ENCODE measurements at regions not wholly inside any gene's neighbourhood (a gene's known extent, or its start where the extent isn't known, plus 50 kb on each side); places are given as distances from the start of the nearest gene placed in this dataset.
"Not testable (repeated sequence)": the region's sequence is repeated elsewhere in the genome, so short reads cannot be mapped to it uniquely, and the experiment has no call there.

GRCh38 chr3:180762866-180763265, 83.6 kb upstream of the CCDC39 start:
- DNase-seq (ENCODE audit: low spot score) = no peak
- no peak for TF ChIP-seq CTCF (IDR thresholded peaks at IDR 0.05)
- H3K27me3 ChIP-seq = no peaks in the 10 kb centered on the region
- no peak overlapping the region for H3K27ac ChIP-seq
- no peak overlapping the region for H3K4me3 ChIP-seq
- H3K4me1 ChIP-seq = no peaks in the 10 kb centered on the region
- H3K9me3 ChIP-seq = no peaks in the 10 kb centered on the region
- H3K36me3 ChIP-seq = no peaks in the 10 kb centered on the region

DNA sequence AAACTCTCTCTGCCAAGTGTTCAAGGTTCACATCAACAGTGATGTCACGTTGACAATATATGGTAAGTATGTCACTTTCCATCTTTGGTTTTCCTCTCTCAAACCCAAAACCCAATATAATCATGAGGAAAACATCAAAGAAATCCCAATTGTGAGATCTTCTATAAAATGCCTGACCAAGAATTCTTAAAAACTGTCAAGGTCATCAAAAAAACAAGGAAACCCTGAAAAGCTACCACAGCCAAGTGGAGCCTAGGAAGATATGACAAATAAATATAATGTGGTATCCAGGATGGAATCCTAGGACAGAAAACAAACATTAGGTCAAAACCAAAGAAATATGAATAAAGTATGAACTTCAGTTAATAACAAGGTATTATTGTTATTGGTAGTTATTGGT, 85.2 kb upstream of the CCDC39 start:
- Histone ChIP-seq H3K27ac (no peak overlapping the region), H3K4me1 (no peaks in the 10 kb centered on the region), H3K4me3 (no peak overlapping the region), H3K27me3 (no peaks in the 10 kb centered on the region), H3K9me3 (no peaks in the 10 kb centered on the region), H3K36me3 (no peaks in the 10 kb centered on the region)
- TF ChIP-seq CTCF (IDR thresholded peaks at IDR 0.05) = no peak
- DNase-seq (ENCODE audit: low spot score) = no peak

- no peaks in the 10 kb centered on the region for H3K9me3 ChIP-seq
- TF ChIP-seq CTCF (IDR thresholded peaks at IDR 0.05) = no peak
- DNase-seq (ENCODE audit: low spot score) = no peak
- no peak overlapping the region for H3K27ac ChIP-seq
- no peaks in the 10 kb centered on the region for H3K27me3 ChIP-seq
- no peak overlapping the region for H3K4me3 ChIP-seq
- H3K36me3 ChIP-seq = no peaks in the 10 kb centered on the region
- H3K4me1 ChIP-seq = no peaks in the 10 kb centered on the region
These were observed 91.3 kb upstream of the CCDC39 start for GRCh38 chr3:180770639-180771038.

- TF ChIP-seq CTCF (IDR thresholded peaks at IDR 0.05) = no peak
- no peaks in the 10 kb centered on the region for H3K4me1 ChIP-seq
- H3K27ac ChIP-seq = no peak overlapping the region
- no peak for DNase-seq (ENCODE audit: low spot score)
- H3K9me3 ChIP-seq = peaks cover 0 to 50% of the 10 kb centered on the region in 2 donors
- H3K4me3 ChIP-seq = no peak overlapping the region
- H3K36me3 ChIP-seq = no peaks in the 10 kb centered on the region
- H3K27me3 ChIP-seq = no peaks in the 10 kb centered on the region
These were observed 97.1 kb upstream of the CCDC39 start for GRCh38 chr3:180776433-180776832.

GRCh38 chr3:180782195-180782984, 103.1 kb upstream of the CCDC39 start:
- DNase-seq (ENCODE audit: low spot score) = no peak
- H3K27me3 ChIP-seq = no peaks in the 10 kb centered on the region
- TF ChIP-seq CTCF (IDR thresholded peaks at IDR 0.05) = no peak
- peaks cover 0 to 38% of the 10 kb centered on the region in 2 donors for H3K9me3 ChIP-seq
- H3K27ac ChIP-seq = no peak overlapping the region
- no peak overlapping the region for H3K4me3 ChIP-seq
- no peaks in the 10 kb centered on the region for H3K4me1 ChIP-seq
- no peaks in the 10 kb centered on the region for H3K36me3 ChIP-seq

DNA sequence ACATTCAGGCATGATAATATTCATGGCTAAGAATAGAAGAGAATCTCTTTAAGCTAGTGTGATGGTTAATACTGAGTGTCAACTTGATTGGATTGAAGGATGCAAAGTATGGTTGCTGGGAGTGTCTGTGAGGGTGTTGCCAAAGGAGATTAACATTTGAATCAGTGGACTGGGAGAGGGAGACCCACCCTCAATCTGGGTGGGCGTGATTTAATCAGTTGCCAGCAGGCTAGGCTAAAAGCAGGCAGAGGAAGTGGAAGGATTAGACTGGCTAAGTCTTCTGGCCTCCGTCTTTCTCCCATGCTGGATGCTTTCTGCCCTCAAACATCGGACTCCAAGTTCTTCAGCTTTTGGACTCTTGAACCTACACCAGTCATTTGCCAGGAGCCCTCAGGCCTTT, 106.9 kb upstream of the CCDC39 start:
- not testable (repeated sequence) for H3K4me3 ChIP-seq; H3K27ac ChIP-seq; H3K27me3 ChIP-seq; DNase-seq (ENCODE audit: low spot score); H3K36me3 ChIP-seq; H3K4me1 ChIP-seq; H3K9me3 ChIP-seq
